ENCODE measurements at regions not wholly inside any gene's neighbourhood (a gene's known extent, or its start where the extent isn't known, plus 50 kb on each side); places are given as distances from the start of the nearest gene placed in this dataset.

DNA sequence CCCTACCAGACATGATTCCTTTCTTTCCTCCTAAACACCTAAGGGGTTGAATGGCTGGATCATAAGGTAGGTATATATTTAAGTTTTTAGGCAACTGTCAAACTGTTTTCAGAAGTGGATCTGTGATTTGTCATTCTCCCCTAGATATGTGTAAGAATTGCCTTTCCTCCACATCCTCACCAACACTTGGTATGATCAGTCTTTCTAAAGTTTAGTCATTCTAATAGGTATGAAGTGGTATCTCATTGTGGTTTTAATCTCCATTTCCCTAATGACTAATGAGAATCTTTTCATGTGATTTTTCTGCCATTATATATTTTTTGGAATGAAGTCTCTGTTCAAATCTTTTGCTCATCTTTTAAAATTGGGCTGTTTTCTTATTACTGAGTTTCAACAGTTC lies 122.1 kb downstream of the TFCP2L1 start:
- Histone ChIP-seq H3K4me1 (no peaks in the 10 kb centered on the region), H3K4me3 (no peak overlapping the region), H3K36me3 (no peaks in the 10 kb centered on the region), H3K9me3 (no peaks in the 10 kb centered on the region), H3K27ac (no peak overlapping the region), H3K27me3 (no peaks in the 10 kb centered on the region)
- DNase-seq, result no peak
- TF ChIP-seq POLR2A (IDR thresholded peaks at IDR 0.05) (no peak), CTCF (IDR thresholded peaks at IDR 0.05) (no peak)

- TF ChIP-seq POLR2A (IDR thresholded peaks at IDR 0.05) (no peak), CTCF (IDR thresholded peaks at IDR 0.05) (no peak)
- no peaks in the 10 kb centered on the region for H3K27me3 ChIP-seq
- no peaks in the 10 kb centered on the region for H3K36me3 ChIP-seq
- H3K4me1 ChIP-seq, result no peaks in the 10 kb centered on the region
- no peak overlapping the region for H3K27ac ChIP-seq
- H3K9me3 ChIP-seq, result no peaks in the 10 kb centered on the region
- no peak overlapping the region for H3K4me3 ChIP-seq
- DNase-seq, result no peak
Observed at GRCh38 chr2:121164042-121164441, 121.0 kb downstream of the TFCP2L1 start.

DNA sequence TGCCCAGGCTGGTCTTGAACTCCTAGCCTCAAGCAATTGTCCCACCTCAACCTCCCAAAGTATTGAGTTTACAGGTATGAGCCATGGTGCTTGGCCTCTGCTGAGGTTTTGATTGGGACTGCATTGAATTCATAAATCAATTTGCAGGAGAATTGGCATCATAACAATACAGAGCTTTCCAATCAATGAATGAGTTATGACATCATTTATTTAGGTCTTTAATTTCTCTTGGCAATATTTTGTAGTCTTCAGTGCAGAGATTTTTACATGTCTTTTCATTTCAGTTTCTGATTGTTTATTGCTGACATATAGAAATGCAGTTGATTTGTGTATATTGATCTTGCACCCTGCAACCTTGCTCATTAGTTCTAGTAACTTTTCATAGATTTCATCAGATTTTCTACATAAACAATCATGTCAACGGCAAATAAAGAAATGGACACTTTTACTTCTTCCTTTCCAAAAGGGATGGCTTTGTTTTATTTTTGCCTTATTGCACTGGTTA lies 119.9 kb downstream of the TFCP2L1 start:
- no peak for DNase-seq
- no peaks in the 10 kb centered on the region for H3K27me3 ChIP-seq
- H3K27ac ChIP-seq, result no peak overlapping the region
- no peaks in the 10 kb centered on the region for H3K4me1 ChIP-seq
- H3K9me3 ChIP-seq, result no peaks in the 10 kb centered on the region
- no peak overlapping the region for H3K4me3 ChIP-seq
- TF ChIP-seq CTCF (IDR thresholded peaks at IDR 0.05), result no peak
- H3K36me3 ChIP-seq, result no peaks in the 10 kb centered on the region

Small RNAs in the stretch of these regions (small RNA-seq; reads per million reads assigned to genes)
- 0 reads per million in 2 donors for gene RF00019
